ENCODE measurements at regions not wholly inside any gene's neighbourhood (a gene's known extent, or its start where the extent isn't known, plus 50 kb on each side); places are given as distances from the start of the nearest gene placed in this dataset.

- ATAC-seq (no peak), DNase-seq (ENCODE audit: low spot score) (no peak)
- H3K27ac Mint-ChIP-seq, result no peak overlapping the region
- no peak overlapping the region for H3K4me3 Mint-ChIP-seq
- no peaks in the 10 kb centered on the region for H3K27me3 Mint-ChIP-seq (ENCODE audit: low read depth)
- peaks cover 11% of the 10 kb centered on the region for H3K4me1 Mint-ChIP-seq
- no peaks in the 10 kb centered on the region for H3K36me3 Mint-ChIP-seq
- POLR2A ChIA-PET, result no interaction called here
- TF ChIP-seq CREM (CRISPR knock-in tag; IDR thresholded peaks at IDR 0.05) (no peak), ZSCAN18 (CRISPR knock-in tag; IDR thresholded peaks at IDR 0.05) (no peak), OVOL2 (CRISPR knock-in tag; IDR thresholded peaks at IDR 0.05; ENCODE audit: borderline replicate concordance) (no peak), FOXP1 (CRISPR knock-in tag; IDR thresholded peaks at IDR 0.05; ENCODE audit: borderline replicate concordance) (no peak), JAZF1 (CRISPR knock-in tag; IDR thresholded peaks at IDR 0.05) (no peak), RELA (CRISPR knock-in tag; IDR thresholded peaks at IDR 0.05; ENCODE audit: borderline replicate concordance) (no peak), SOX15 (CRISPR knock-in tag; IDR thresholded peaks at IDR 0.05) (no peak), MYBL2 (CRISPR knock-in tag; IDR thresholded peaks at IDR 0.05) (no peak), STAT6 (CRISPR knock-in tag; conservative IDR thresholded peaks at IDR 0.05; ENCODE audit: low read depth) (no peak), GRHL2 (CRISPR knock-in tag; IDR thresholded peaks at IDR 0.05; ENCODE audit: insufficient replicate concordance, severe bottlenecking) (no peak), ATF1 (CRISPR knock-in tag; IDR thresholded peaks at IDR 0.05) (no peak), NFATC4 (CRISPR knock-in tag; IDR thresholded peaks at IDR 0.05) (no peak), ZNF317 (CRISPR knock-in tag; IDR thresholded peaks at IDR 0.05; ENCODE audit: borderline replicate concordance, low read depth) (no peak), AFF4 (CRISPR knock-in tag; IDR thresholded peaks at IDR 0.05; ENCODE audit: borderline replicate concordance) (no peak), NFYB (CRISPR knock-in tag; conservative IDR thresholded peaks at IDR 0.05; ENCODE audit: low read depth) (no peak), SMAD3 (CRISPR knock-in tag; IDR thresholded peaks at IDR 0.05; ENCODE audit: borderline replicate concordance) (no peak), PREB (CRISPR knock-in tag; IDR thresholded peaks at IDR 0.05; ENCODE audit: borderline replicate concordance) (no peak), SP1 (CRISPR knock-in tag; conservative IDR thresholded peaks at IDR 0.05) (no peak), CDX4 (CRISPR knock-in tag; IDR thresholded peaks at IDR 0.05; ENCODE audit: borderline replicate concordance) (no peak)
- H3K9me3 Mint-ChIP-seq, result no peaks in the 10 kb centered on the region
- CTCF ChIA-PET, result no interaction called here
These were observed 114.7 kb upstream of the RAB6C start for GRCh38 chr2:129864719-129865118.
